ENCODE measurements at regions not wholly inside any gene's neighbourhood (a gene's known extent, or its start where the extent isn't known, plus 50 kb on each side); places are given as distances from the start of the nearest gene placed in this dataset.

DNA sequence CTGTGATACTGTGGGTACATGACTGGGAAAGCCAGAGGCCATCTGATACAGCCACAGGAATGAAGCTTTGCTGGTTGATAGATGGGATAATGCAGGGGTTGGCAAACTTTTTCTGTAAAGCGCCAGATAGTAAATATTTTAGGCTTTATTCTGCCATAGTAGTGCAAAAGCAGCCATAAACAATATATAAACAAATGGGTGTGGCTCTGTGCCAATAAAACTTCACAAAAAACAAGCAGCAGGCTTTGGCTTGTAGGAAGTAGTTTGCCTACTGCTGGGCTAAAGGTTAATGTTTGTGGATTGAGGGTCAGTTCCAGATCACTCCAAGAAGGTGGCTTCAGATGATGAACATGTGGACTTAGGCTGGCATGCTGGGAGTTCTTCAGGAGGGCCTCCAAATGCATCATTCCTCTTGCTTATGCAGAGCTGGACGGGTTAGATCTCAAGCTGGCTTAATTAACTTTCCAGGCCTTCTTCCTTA lies 305.7 kb downstream of the RPLP1 start:
- no peak for TF ChIP-seq EZH2 (optimal IDR thresholded peaks at IDR 0.05; ENCODE audit: low read depth, low read length)
- TF ChIP-seq, protein P1, sequence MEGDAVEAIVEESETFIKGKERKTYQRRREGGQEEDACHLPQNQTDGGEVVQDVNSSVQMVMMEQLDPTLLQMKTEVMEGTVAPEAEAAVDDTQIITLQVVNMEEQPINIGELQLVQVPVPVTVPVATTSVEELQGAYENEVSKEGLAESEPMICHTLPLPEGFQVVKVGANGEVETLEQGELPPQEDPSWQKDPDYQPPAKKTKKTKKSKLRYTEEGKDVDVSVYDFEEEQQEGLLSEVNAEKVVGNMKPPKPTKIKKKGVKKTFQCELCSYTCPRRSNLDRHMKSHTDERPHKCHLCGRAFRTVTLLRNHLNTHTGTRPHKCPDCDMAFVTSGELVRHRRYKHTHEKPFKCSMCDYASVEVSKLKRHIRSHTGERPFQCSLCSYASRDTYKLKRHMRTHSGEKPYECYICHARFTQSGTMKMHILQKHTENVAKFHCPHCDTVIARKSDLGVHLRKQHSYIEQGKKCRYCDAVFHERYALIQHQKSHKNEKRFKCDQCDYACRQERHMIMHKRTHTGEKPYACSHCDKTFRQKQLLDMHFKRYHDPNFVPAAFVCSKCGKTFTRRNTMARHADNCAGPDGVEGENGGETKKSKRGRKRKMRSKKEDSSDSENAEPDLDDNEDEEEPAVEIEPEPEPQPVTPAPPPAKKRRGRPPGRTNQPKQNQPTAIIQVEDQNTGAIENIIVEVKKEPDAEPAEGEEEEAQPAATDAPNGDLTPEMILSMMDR (IDR thresholded peaks at IDR 0.05; ENCODE audit: low read length), result no peak

Data from MM.1S (cell line).